SK-N-DZ (cell line): ENCODE measurements at regions not wholly inside any gene's neighbourhood (a gene's known extent, or its start where the extent isn't known, plus 50 kb on each side); places are given as distances from the start of the nearest gene placed in this dataset.
A peak's percentile ranks its signal among the peaks of the same experiment; 100 is the strongest.
"Not testable (repeated sequence)": the region's sequence is repeated elsewhere in the genome, so short reads cannot be mapped to it uniquely, and the experiment has no call there.

Source experiments
- DNase-seq: peaks from one replicate; pipeline ENCODE4 v3.0.0-alpha.2; 2015; ENCODE audit warnings: low spot score

- DNase-seq = no peak
These were observed 99.6 kb upstream of the FRMD4B start for GRCh38 chr3:69485489-69485888.

- DNase-seq = no peak
These were observed 98.9 kb upstream of the FRMD4B start for GRCh38 chr3:69484507-69485393.

DNA sequence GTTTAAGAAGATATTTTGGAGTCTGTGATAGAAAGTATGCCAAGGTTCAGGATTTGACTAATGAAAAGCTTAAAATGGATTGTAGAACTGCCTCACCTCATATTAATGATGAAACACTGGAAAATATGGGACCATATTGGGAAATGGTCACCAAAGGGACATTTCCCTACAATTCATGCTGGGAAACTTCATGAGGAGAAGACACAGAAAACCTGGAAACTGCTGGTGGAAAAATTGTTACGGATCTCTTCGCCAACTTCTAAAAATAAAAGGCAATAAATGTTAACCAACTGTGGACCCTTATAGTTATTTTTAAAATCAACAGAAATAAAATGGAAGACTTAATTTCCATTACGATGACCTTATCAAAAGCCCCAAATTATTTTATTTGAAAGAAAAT lies 97.6 kb upstream of the FRMD4B start:
- DNase-seq = no peak

- not testable (repeated sequence) for DNase-seq
These were observed 95.1 kb upstream of the FRMD4B start for GRCh38 chr3:69480986-69481385.

DNA sequence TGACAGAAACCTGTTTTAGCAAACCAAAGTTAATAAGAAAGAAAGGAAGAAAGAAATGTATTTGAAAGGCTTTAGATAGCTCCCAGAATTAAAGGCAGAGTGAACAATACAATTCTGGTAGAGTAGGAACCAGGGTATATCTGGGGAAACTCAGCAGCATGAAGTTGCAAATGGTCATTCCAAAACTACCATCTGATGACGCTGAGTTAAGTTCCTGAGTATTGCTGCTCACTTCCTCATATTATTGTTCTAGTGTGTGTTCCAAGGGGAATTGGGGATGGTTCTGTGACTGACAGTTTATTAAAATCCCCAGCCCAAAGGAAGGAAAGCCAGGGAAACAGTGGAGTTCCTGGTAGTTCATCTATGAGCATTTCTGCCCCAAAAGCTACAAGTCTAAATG lies 88.3 kb upstream of the FRMD4B start:
- no peak for DNase-seq

- no peak for DNase-seq
These were observed 86.2 kb upstream of the FRMD4B start for GRCh38 chr3:69472093-69472492.

DNA sequence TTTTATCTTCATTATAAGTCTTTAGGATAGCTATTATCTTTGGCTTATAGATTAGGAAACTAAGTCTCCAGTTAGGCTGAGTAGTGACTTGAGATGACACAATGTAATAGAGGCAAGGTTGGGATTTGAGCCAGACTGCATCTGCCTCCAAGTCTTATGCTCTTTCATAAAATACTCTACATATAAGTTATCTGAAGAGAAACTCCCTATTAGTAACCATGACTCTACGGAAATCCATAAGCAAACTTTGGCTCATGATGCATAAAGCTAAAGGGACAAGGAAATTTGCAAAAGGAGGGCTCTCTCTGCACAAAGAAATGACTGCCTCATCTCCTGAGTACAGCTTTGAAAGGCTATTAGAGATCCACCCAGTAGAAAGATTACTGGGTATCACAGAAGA lies 77.6 kb upstream of the FRMD4B start:
- DNase-seq = no peak

- DNase-seq = no peak
These were observed 76.9 kb upstream of the FRMD4B start for GRCh38 chr3:69462826-69463100.

DNA sequence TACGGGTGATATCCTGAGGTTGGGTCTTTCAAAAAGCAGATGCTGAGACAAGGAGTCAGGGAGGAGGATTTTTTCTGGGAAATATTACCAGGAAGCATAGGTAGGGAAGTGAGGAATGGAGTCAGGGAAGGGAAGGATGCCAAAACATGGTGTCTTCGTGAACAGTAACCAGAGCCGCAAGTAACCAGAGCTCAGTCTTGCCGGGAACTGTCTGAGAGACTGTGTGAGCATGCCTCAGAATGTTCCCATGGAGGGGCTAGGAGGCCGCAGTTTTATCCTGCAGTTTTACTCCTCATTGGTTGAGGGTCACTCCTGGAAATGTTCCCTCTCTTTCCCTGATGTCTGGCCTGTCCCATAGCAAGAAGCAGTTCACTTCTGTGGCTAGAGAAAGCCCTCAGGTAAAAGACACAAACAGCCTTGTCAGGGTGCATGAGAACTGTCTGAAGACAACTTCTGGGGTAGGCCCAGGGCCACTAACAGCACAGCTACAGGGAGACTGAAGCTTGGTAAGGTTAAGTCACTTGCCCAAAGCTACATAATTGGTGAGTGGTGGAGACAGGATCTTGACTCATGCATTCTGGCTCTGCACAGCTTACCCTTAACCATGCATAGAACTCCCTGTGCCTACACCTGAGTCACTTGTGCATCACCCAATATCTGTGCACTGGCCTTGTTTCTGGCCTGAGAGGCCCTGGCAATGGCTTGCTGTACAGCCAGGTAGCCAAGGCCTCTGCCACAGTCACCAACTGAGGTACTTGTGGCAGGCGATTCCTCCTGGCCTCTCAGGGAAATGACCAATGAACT lies 76.3 kb upstream of the FRMD4B start:
- DNase-seq = no peak

- peak; percentile 60 for DNase-seq
These were observed 74.1 kb upstream of the FRMD4B start for GRCh38 chr3:69460034-69460433.

DNA sequence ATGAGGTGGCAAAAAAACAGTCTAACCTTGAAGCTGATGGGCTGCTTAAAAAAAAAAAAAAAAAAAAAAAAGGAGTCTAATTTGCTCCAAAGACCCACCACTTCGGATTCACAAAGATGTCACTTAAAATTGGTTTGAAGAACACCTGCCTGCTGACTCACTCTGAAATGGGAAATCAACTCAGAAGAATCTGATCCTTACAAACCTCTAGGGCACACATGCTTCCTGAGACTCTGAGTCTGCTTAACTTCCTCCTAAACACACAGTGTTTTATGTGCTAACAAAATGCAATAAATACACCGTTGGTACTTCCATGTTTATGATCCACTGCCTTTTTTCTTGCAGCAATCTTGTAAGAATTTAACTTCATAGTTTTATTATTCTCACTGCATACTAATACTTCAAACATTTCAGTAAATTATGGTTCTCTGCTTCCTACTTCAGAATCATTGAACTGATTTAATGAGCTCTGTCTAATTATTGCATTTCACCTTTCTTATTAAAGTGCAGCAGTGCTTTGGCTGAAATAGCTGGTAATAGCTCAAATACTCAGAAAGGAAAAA lies 73.0 kb upstream of the FRMD4B start:
- DNase-seq = no peak

DNA sequence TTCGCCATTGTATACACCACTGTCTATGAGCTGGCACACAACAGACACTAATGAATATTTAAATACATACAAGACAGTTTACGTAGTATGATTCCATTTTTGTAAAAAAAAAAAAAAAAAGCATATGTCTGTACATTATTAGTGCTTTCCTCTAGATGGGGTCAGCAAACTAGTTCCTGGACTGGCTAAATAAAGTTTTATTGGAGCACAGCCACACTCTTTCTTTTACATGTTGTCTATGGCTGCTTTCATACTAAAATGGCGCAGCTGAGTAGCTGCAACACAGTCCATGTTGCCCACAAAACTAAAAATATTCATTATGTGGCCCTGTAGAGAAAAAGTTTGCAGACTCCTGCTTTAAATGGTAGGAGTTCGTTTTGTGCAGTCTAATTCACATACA lies 70.7 kb upstream of the FRMD4B start:
- DNase-seq = no peak

- DNase-seq = no peak
These were observed 68.4 kb upstream of the FRMD4B start for GRCh38 chr3:69454204-69454787.

DNA sequence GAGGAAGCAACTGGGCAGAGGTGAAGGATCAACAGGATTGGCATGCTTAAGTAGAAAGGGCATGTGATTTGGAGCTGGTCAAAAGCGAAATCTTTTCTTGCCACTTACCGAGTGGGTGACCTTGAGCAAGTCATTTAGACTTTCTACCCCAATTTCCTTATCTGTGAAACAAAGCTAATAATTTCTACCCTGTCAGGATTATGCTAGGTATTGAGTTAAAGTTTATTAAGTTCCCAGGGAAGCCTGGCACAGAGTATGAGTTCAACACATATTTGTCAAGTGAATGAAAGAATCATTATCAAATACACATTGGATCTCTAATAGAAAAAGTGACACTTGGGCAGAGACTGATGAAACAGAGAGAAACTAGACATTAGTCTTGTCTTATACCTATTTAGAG lies 66.4 kb upstream of the FRMD4B start:
- no peak for DNase-seq

DNA sequence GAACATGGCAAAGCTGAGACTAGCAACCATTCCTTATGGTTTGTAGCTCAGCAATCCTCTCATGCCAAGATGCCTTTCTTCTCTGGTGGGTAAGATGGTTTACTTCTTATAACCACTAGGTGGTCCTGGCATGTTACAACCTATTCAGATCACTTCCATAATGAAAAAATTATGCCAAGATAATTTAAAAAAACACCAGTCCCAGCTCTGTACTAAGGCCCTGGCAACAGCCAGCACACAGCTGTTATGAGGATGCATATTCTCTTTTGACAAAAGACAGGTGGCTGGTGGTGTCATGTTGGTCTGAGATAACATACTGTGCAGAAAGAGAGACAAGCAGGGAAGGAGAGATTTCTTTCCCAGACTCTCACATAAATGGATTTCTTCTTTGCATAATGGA lies 65.7 kb upstream of the FRMD4B start:
- DNase-seq = peak; percentile 91

DNA sequence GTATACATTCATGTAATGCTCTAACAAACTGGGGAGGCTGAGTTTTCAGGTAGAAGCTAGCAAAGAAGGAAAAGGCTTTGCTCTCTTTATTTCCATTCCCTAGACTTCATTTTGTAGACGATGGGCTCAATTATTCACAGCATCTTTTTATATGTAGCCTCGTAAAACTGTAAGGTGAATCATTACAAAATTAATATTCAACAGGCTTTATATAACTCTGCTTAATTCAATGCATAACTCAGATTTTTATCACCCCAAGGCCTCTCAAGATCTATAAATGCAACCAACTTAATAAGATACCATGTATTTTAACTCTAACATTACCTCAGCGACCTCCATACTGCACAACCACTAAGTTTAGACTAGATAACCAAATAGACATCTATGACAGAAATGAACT lies 63.0 kb upstream of the FRMD4B start:
- no peak for DNase-seq

- DNase-seq = no peak
These were observed 60.6 kb upstream of the FRMD4B start for GRCh38 chr3:69446402-69447072.

GRCh38 chr3:69445498-69445897 lies 59.6 kb upstream of the FRMD4B start:
- no peak for DNase-seq

DNA sequence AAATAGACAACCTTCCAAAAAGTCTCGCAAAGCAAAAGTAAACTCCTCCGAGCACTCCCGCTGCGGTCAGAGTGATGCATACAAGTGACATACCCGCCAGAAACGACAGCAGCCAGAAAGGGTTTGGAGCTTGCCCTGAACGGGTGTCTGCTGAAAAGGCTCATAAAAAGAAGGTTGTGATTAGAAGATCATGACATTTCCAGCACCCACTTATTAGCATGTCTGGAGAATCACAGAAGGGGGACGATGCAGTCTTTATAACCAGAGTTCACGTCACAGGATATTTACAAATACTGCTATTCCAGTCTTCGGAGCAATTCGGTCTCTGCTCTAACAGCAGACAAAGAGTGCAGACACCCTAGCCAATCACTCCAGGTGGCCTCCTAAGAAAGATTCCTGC lies 59.1 kb upstream of the FRMD4B start:
- no peak for DNase-seq

DNA sequence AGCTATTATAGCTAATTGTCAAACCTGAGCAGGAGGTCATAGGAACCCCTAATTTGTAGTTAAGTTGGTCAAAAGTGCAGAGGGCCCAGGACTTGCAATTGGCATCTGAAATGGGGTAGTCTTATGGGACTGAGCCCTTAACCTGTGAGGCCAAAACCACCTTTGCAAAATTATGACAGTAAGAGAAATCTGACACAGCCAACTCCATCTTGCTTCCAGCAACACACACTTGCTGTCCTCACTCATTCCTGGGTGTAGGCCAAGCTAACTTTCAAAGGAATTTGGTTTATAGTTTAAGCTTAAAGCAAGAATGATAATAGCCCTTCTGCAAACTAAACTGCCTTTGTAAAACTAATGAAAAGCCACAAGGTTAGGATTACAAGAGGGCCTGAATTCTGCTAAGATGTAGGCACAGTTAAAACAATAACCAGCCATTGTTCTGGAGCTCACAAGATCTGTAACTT lies 57.6 kb upstream of the FRMD4B start:
- no peak for DNase-seq

DNA sequence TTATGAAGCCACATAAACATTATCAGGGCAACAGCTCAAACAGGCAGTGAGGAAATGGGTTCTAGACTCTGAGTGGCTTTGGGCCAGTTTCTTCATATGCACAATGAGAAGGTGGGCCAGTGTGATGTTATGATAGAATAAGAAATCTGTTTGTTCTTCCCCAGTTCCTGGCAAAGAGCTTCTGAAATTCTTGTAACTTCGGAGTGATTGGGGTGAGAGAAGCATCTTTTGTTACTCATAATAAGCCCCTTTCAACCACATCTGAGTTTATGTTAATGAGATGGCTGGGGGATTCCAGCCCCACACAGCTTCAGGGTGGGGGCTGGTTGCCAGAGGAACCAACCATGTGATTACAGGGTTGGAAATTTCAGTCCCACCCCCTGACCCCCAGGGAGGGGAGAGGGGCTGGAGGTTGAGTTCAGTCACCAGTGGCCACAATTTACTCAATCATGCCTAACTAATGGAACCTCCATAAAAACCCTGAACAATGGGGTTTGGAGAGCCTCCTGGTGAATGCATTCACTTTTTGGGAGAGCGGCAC lies 57.0 kb upstream of the FRMD4B start:
- DNase-seq = no peak
